Prostate gland (tissue), 2 donors: ENCODE measurements at regions not wholly inside any gene's neighbourhood (a gene's known extent, or its start where the extent isn't known, plus 50 kb on each side); places are given as distances from the start of the nearest gene placed in this dataset.

Experiments
- DNase-seq: peaks from one replicate; pipeline ENCODE4 v3.0.0-alpha.2; 2019; ENCODE audit warnings: low spot score
- H3K27ac ChIP-seq, 2 donors: fragments of 200-600 bp; sonication (generic); 2 replicates each; pipeline ENCODE4 v1.5.1; 2017 to 2019
- H3K27me3 ChIP-seq: fragments of 200-600 bp; sonication (generic); replicated peaks from 2 replicates; pipeline ENCODE4 v1.5.1; 2019; ENCODE audit not compliant: insufficient read depth
- H3K36me3 ChIP-seq, 2 donors: fragments of 200-600 bp; sonication (generic); 1 replicate in 1 of 2; 2 replicates in 1 of 2; pipeline versions ENCODE4 v1.5.1 to v1.8.1; 2017 to 2019
- H3K4me1 ChIP-seq: fragments of 200-600 bp; sonication (generic); replicated peaks from 2 replicates; pipeline ENCODE4 v1.5.1; 2019
- H3K4me3 ChIP-seq, 2 donors: fragments of 200-600 bp; sonication (generic); 2 replicates each; pipeline ENCODE4 v1.5.1; 2017 to 2019
- H3K9me3 ChIP-seq: fragments of 200-600 bp; sonication (generic); 2 replicates; pipeline ENCODE4 v1.5.1; 2017
- POLR2A ChIP-seq: fragments of 450-650 bp; IDR thresholded peaks from one replicate; pipeline ENCODE4 v1.6.1; 2016; ENCODE audit warnings: antibody characterized with exemption, mild to moderate bottlenecking
- POLR2AphosphoS5 ChIP-seq: sonication (generic); formaldehyde crosslinking; IDR thresholded peaks from one replicate; pipeline ENCODE4 v1.6.1; 2017; ENCODE audit warnings: antibody characterized with exemption
- WGBS: methylation state at CpG from one replicate; pipeline ENCODE4 v1.1.5; 2018; 5-methylcytosine and 5-hydroxymethylcytosine counted together
- intact Hi-C: fragments of 100-400 bp; cut with DNase I; formaldehyde crosslinking; loops from one replicate; pipeline ENCODE4 v1.14.2; 2022
- TF ChIP-seq, protein P1 (sequence below), 4 experiments: fragments of 200-600 bp in 2 of 4; fragments of 450-650 bp in 2 of 4; sonication (generic) in 2 of 4; IDR thresholded peaks; 1 replicate in 3 of 4; 2 replicates in 1 of 4; pipeline ENCODE4 v1.5.1; 2016 to 2019; ENCODE audit warnings: antibody characterized with exemption in 4 of 4, mild to moderate bottlenecking in 2 of 4, moderate library complexity in 2 of 4

DNA sequence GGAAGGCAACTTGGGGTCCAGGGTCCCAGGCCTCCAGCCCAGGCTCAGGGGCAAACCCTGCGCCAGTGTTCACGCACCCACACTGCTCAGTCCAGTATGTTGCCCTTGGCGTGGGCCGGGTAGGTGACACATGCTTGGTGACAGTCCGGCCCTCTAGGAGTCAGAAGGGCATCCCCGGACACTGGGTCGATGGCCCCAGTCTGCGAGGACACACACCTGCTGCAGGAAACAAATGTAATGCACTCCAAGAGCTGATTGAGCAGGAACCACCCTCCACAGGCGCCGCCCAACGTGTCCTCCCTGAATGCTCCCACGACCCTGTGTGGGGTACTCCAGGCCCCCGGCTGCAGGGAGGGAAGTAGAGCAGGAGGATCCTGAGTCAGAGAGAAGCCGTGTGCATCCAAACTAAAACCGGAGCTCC lies 160.7 kb downstream of the DLL1 start:
- H3K4me1 ChIP-seq, result peaks cover 6% of the 10 kb centered on the region
- no peak for DNase-seq
- H3K4me3 ChIP-seq, result no peak overlapping the region
- TF ChIP-seq POLR2AphosphoS5 (no peak), POLR2A (no peak)
- TF ChIP-seq, protein P1, sequence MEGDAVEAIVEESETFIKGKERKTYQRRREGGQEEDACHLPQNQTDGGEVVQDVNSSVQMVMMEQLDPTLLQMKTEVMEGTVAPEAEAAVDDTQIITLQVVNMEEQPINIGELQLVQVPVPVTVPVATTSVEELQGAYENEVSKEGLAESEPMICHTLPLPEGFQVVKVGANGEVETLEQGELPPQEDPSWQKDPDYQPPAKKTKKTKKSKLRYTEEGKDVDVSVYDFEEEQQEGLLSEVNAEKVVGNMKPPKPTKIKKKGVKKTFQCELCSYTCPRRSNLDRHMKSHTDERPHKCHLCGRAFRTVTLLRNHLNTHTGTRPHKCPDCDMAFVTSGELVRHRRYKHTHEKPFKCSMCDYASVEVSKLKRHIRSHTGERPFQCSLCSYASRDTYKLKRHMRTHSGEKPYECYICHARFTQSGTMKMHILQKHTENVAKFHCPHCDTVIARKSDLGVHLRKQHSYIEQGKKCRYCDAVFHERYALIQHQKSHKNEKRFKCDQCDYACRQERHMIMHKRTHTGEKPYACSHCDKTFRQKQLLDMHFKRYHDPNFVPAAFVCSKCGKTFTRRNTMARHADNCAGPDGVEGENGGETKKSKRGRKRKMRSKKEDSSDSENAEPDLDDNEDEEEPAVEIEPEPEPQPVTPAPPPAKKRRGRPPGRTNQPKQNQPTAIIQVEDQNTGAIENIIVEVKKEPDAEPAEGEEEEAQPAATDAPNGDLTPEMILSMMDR (IDR thresholded peaks at IDR 0.05), result no peak
- H3K9me3 ChIP-seq, result no peaks in the 10 kb centered on the region
- H3K27me3 ChIP-seq, result no peaks in the 10 kb centered on the region
- intact Hi-C loops, result no loop called here
- no peak overlapping the region for H3K27ac ChIP-seq
- 85% methylated on average over 15 of the region's 15 CpGs for WGBS
- no peaks in the 10 kb centered on the region for H3K36me3 ChIP-seq

DNA sequence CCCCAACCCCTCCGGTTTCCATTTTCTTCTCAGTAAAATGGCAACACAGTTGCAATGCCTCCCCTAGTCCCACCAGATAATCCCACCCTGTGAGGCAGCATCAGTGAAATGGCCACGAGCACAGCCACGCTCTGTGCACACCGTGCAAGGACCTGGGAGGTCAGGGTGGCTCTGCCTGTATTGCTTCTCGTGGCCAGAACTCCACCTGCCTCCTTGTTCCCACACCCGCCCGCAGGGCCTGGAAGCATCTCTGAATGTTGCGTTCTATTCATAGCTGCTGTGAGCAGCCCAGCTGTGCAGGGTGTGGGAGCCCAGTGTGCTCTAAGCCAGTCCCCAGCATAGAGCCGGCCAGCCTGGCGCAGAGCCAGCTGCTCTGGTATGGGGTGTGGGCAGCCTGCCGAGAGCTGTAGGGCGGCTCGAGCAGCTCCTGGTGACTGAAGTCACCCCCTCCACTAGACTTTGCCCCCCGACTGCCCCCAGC lies 161.1 kb downstream of the DLL1 start:
- H3K9me3 ChIP-seq, result no peaks in the 10 kb centered on the region
- intact Hi-C loops, result no loop called here
- no peak overlapping the region for H3K27ac ChIP-seq
- H3K4me1 ChIP-seq, result peaks cover 6% of the 10 kb centered on the region
- no peaks in the 10 kb centered on the region for H3K36me3 ChIP-seq
- DNase-seq, result no peak
- no peak overlapping the region for H3K4me3 ChIP-seq
- TF ChIP-seq, protein P1 (IDR thresholded peaks at IDR 0.05), result no peak
- TF ChIP-seq POLR2AphosphoS5, result peak; percentile 32
- 28% methylated on average over 14 of the region's 14 CpGs for WGBS
- H3K27me3 ChIP-seq, result no peaks in the 10 kb centered on the region

DNA sequence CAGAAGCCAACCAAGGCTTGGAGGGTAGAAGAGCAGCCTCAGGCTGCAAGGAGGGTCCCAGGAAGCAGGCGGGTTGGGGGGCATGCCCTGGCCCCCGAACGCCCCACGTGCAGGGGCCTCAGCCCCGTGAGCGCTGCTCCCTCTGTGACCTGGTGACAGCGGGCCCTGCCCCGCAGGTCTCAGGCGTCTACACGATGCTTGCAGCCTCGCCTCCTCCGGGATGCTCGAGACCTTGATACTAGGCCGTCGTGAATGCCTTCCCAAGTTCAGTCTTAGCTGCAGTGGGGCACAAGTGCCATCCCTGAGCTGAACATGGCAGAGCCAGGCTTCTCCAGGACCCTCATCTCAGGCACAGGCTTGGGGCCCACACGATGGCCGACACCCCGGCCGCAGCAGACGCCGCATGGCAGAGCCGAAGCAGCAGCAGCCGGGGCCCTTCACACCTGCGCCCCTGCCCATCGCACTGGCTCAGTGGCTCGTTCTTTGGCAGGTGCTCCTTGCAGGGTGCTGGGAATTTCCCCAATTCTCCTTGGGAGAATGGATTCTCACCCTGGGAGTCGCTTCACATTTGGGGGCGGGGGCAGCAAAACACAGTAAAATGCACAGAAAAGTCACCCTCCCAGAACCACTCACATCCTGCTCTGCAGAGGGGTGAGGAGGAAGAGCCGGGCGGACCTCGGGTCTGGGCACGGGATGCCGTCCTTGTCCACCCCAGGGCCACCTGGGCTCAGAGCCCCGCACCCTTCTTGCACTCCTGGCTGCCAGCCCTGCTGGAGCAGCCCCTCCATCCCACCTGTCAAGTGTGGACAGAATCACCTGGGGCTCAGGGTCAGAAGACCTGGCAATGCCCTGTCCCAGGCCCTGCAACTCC lies 161.8 kb downstream of the DLL1 start:
- intact Hi-C loops, result no loop called here

DNA sequence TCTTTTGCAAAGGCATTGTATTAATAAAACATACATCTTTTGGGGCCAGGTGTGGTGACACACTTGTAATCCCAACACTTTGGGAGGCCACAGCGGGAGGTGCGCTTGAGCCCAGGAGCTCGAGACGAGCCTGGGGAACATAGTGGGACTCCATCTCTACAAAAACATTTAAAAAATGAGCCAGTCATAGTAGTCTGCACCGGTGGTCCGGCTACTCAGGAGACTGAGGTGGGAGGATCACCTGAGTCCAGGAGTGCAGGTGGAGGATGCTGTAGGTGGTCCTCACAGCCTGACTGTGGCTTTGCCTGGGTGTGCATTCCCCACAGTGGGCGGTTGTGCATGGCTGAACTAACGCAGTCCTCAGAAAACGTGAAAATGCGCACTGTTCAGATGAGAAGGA lies 162.5 kb downstream of the DLL1 start:
- H3K4me1 ChIP-seq, result peaks cover 6% of the 10 kb centered on the region
- no peaks in the 10 kb centered on the region for H3K27me3 ChIP-seq
- H3K36me3 ChIP-seq, result no peaks in the 10 kb centered on the region
- no peak for DNase-seq
- no peak overlapping the region for H3K27ac ChIP-seq
- no peak for TF ChIP-seq POLR2AphosphoS5
- TF ChIP-seq, protein P1 (IDR thresholded peaks at IDR 0.05), result no peak
- TF ChIP-seq POLR2A, result no peak
- H3K9me3 ChIP-seq, result no peaks in the 10 kb centered on the region
- intact Hi-C loops, result no loop called here
- no peak overlapping the region for H3K4me3 ChIP-seq
- WGBS, result 95% methylated on average over 10 of the region's 10 CpGs

More for the DNA sequence above, 161.8 kb downstream of the DLL1 start:
- whole genome bisulfite sequencing, result 93% methylated on average over 26 of the region's 34 CpGs
- Histone ChIP-seq H3K4me1 (peaks cover 6% of the 10 kb centered on the region), H3K27ac (no peak overlapping the region), H3K9me3 (no peaks in the 10 kb centered on the region), H3K27me3 (no peaks in the 10 kb centered on the region), H3K36me3 (no peaks in the 10 kb centered on the region), H3K4me3 (no peak overlapping the region)
- no peak for DNase-seq
- TF ChIP-seq, protein P1 (IDR thresholded peaks at IDR 0.05), result no peak
- TF ChIP-seq POLR2AphosphoS5 (no peak), POLR2A (no peak)

DNA sequence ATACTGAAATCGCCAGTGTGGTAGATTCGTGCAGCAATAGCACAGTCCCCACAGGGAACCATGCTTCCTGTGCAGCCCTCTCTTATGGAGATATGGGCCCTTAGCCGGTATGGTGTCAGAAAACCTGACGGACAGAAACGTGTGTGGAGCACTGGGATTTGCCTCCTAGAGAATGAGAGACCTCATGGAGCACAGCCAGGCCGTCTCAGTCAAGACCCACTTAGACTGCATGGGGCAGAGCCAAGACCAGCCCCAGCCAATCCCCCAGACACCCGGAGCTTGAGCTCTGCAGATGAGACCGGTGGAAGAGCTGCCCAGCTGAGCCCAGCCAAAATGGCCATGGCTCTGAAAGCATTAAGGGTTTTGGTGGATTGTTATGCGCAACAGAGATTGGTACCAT lies 163.7 kb downstream of the DLL1 start:
- H3K36me3 ChIP-seq, result no peaks in the 10 kb centered on the region
- H3K4me3 ChIP-seq, result no peak overlapping the region
- no peak for TF ChIP-seq POLR2A
- TF ChIP-seq POLR2AphosphoS5, result no peak
- TF ChIP-seq, protein P1 (IDR thresholded peaks at IDR 0.05), result no peak
- 97% methylated on average over 9 of the region's 9 CpGs for WGBS
- H3K4me1 ChIP-seq, result peaks cover 6% of the 10 kb centered on the region
- no peaks in the 10 kb centered on the region for H3K9me3 ChIP-seq
- H3K27ac ChIP-seq, result no peak overlapping the region
- no peaks in the 10 kb centered on the region for H3K27me3 ChIP-seq
- no peak for DNase-seq
- intact Hi-C loops, result no loop called here
